ENCODE measurements at regions not wholly inside any gene's neighbourhood (a gene's known extent, or its start where the extent isn't known, plus 50 kb on each side); places are given as distances from the start of the nearest gene placed in this dataset.
"Not testable (repeated sequence)": the region's sequence is repeated elsewhere in the genome, so short reads cannot be mapped to it uniquely, and the experiment has no call there.

DNA sequence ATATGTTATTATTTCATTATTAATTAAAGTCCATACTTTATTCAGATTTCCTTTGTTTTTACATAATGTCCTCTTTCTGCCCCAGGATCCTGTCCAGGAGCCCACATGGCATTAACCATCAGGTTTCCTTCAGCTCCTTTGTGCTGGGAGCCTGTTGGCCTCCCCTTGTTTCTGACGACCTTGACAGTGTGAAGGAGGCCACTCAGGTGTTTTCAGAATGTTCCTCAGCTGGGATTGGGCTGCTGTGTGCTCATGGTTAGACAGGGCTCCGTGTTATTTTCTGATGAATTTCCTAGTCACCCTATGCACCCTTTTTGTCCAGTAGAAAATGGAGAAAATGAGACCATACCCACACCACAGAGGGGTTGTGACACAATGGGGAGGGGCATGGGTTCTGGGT is 281.0 kb upstream of the FOXF1 start:
- TF ChIP-seq POLR2AphosphoS5 (IDR thresholded peaks at IDR 0.05; ENCODE audit: low read depth, low read length) = no peak
- no peak for TF ChIP-seq POLR2A (IDR thresholded peaks at IDR 0.05; ENCODE audit: low read depth, low read length)
- TF ChIP-seq TAF1 (IDR thresholded peaks at IDR 0.05; ENCODE audit: borderline replicate concordance, low read depth, low read length) = no peak
- FAIRE-seq = no peak

DNA sequence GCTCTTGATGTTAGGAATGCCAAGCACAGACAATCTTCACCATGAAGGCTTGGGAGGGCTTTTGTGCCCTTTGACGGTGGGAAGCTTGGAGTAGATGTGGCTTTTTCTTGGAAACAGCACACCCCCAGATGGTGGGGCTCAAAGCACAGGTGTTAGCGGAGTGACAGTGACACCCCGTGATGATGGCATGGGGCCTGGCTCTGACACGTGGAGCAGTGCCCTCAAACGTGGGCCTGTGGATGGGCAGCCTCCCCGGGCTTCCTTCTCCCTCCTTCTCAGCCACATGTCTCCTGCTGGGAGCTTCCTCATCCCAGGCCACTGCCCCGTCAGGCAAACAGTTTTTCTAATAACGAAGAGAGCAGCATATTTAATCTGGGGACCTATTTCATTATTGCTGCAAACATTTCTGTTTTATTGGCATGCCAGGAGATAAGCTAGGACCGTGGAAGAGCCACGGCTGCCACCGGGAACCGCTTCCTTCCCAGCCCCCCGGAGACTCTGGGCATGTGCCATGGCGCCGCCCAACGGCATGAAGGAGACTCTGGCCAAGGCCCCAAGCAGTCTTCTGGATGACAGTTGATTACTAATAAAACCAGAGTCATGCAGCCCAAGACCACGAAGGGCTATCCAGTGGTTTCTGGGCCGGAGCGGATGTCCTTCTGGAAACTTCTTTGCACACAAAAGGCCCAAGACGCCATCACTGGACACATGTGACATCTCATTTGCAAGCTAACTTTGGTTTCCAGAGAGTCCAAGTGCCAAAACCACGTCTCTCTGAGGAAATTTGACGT is 280.3 kb upstream of the FOXF1 start:
- FAIRE-seq = no peak
- TF ChIP-seq POLR2A (IDR thresholded peaks at IDR 0.05; ENCODE audit: low read depth, low read length) (no peak), TAF1 (IDR thresholded peaks at IDR 0.05; ENCODE audit: borderline replicate concordance, low read depth, low read length) (no peak), POLR2AphosphoS5 (IDR thresholded peaks at IDR 0.05; ENCODE audit: low read depth, low read length) (no peak)
- DNase-seq (ENCODE audit: insufficient read length) = no peak

More for the DNA sequence above, 281.0 kb upstream of the FOXF1 start:
- no peak for DNase-seq (ENCODE audit: insufficient read length)

DNA sequence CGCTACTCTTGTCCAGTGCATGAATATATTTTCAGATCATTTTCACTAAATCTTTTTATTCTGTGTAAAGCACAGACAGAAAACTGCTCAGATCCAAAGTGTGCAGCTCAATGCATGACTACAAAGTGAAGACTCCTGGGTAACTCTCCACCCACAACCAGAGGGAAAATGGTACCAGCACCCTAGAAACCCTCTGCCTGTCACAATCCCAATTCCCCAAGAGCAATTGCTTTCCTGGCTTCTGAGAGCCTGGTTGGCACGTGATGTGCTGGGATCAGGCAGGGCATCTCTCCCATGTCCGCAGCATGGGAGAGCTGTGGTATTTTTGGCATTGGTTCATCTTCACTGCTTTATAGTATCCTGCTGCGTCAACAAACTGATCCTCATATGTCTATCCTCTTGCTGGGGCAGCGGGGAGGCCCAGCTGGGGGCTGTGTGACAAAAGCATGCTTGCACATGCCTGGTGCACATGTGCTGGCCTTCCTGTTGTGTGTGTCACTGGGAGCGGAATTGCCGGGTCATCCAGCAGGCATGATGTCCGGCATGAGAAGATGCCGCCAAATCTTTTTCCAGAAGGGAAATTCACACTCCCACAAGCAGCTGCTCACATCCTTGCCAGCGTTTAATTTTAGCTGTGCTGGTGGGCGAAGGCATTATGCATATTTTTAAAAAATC is 278.9 kb upstream of the FOXF1 start:
- DNase-seq (ENCODE audit: insufficient read length) (no peak), FAIRE-seq (no peak)
- TF ChIP-seq POLR2AphosphoS5 (IDR thresholded peaks at IDR 0.05; ENCODE audit: low read depth, low read length) (no peak), POLR2A (IDR thresholded peaks at IDR 0.05; ENCODE audit: low read depth, low read length) (no peak), TAF1 (IDR thresholded peaks at IDR 0.05; ENCODE audit: borderline replicate concordance, low read depth, low read length) (no peak)

GRCh38 chr16:86231996-86232350 is 278.4 kb upstream of the FOXF1 start:
- no peak for DNase-seq (ENCODE audit: insufficient read length)
- no peak for FAIRE-seq
- no peak for TF ChIP-seq TAF1 (IDR thresholded peaks at IDR 0.05; ENCODE audit: borderline replicate concordance, low read depth, low read length)
- no peak for TF ChIP-seq POLR2AphosphoS5 (IDR thresholded peaks at IDR 0.05; ENCODE audit: low read depth, low read length)
- no peak for TF ChIP-seq POLR2A (IDR thresholded peaks at IDR 0.05; ENCODE audit: low read depth, low read length)

DNA sequence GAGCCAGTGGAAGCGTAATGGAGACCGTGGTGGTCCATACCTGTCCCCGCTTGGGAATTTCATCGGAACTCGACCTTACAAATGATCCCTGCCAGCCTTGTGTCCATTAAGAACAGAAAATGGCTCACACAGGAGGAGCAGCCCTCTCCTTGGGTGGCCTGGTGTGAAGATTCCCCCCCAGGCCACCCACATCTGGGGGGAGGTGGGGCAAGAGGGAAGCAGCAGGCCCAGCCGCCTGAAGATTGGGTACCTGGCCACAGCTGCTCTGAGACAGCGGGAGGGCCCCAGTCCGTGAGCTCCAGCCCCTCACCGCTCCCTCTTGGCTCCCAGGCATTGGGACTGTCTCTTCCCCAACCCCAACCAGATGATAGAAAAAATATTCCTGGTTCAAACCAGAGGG is 277.8 kb upstream of the FOXF1 start:
- FAIRE-seq (no peak), DNase-seq (ENCODE audit: insufficient read length) (no peak)
- TF ChIP-seq POLR2A (IDR thresholded peaks at IDR 0.05; ENCODE audit: low read depth, low read length) = no peak
- no peak for TF ChIP-seq POLR2AphosphoS5 (IDR thresholded peaks at IDR 0.05; ENCODE audit: low read depth, low read length)
- no peak for TF ChIP-seq TAF1 (IDR thresholded peaks at IDR 0.05; ENCODE audit: borderline replicate concordance, low read depth, low read length)

- DNase-seq (ENCODE audit: insufficient read length); FAIRE-seq: not testable (repeated sequence)
Observed at GRCh38 chr16:86233506-86233905, 276.8 kb upstream of the FOXF1 start.

- TF ChIP-seq POLR2AphosphoS5 (IDR thresholded peaks at IDR 0.05; ENCODE audit: low read depth, low read length) = no peak
- TF ChIP-seq POLR2A (IDR thresholded peaks at IDR 0.05; ENCODE audit: low read depth, low read length) = no peak
- TF ChIP-seq TAF1 (IDR thresholded peaks at IDR 0.05; ENCODE audit: borderline replicate concordance, low read depth, low read length) = no peak
- no peak for FAIRE-seq
- DNase-seq (ENCODE audit: insufficient read length) = no peak
Observed at GRCh38 chr16:86239381-86239780, 270.9 kb upstream of the FOXF1 start.

- DNase-seq (ENCODE audit: insufficient read length) (no peak), FAIRE-seq (no peak)
- no peak for TF ChIP-seq TAF1 (IDR thresholded peaks at IDR 0.05; ENCODE audit: borderline replicate concordance, low read depth, low read length)
Observed at GRCh38 chr16:86240716-86241363, 269.5 kb upstream of the FOXF1 start.

DNA sequence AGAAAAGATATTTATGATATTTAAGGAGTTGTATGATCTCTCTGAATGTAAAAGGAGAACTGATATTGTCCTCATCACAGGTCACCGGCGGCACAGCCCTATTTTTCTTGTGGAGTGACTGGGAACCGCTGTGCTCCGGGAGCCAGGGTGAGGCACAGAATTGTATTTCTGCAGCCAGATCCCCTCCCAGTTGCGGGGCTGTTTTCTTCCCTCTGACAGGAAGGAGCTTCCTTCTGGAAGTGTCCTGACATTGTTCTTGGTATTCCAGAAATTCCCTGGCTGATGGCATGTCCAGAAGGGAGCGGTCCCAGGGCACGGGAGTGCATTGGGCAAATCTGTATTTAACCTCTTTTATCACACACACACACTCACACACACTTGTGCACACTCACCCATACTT is 268.6 kb upstream of the FOXF1 start:
- TF ChIP-seq POLR2A (IDR thresholded peaks at IDR 0.05; ENCODE audit: low read depth, low read length) (no peak), POLR2AphosphoS5 (IDR thresholded peaks at IDR 0.05; ENCODE audit: low read depth, low read length) (no peak), TAF1 (IDR thresholded peaks at IDR 0.05; ENCODE audit: borderline replicate concordance, low read depth, low read length) (no peak)
- FAIRE-seq = no peak
- DNase-seq (ENCODE audit: insufficient read length) = no peak

- no peak for DNase-seq (ENCODE audit: insufficient read length)
- no peak for FAIRE-seq
- TF ChIP-seq POLR2A (IDR thresholded peaks at IDR 0.05; ENCODE audit: low read depth, low read length) = no peak
- no peak for TF ChIP-seq POLR2AphosphoS5 (IDR thresholded peaks at IDR 0.05; ENCODE audit: low read depth, low read length)
- TF ChIP-seq TAF1 (IDR thresholded peaks at IDR 0.05; ENCODE audit: borderline replicate concordance, low read depth, low read length) = no peak
Observed at GRCh38 chr16:86242244-86243122, 267.8 kb upstream of the FOXF1 start.

- TF ChIP-seq POLR2A (IDR thresholded peaks at IDR 0.05; ENCODE audit: low read depth, low read length) (no peak), POLR2AphosphoS5 (IDR thresholded peaks at IDR 0.05; ENCODE audit: low read depth, low read length) (no peak), TAF1 (IDR thresholded peaks at IDR 0.05; ENCODE audit: borderline replicate concordance, low read depth, low read length) (no peak)
- DNase-seq (ENCODE audit: insufficient read length) (no peak), FAIRE-seq (no peak)
Observed at GRCh38 chr16:86243123-86243473, 267.2 kb upstream of the FOXF1 start.
